Peyer's patch (tissue), 4 donors: ENCODE measurements at regions not wholly inside any gene's neighbourhood (a gene's known extent, or its start where the extent isn't known, plus 50 kb on each side); places are given as distances from the start of the nearest gene placed in this dataset.

Experiments
- POLR2A ChIP-seq, 2 donors: fragments of 450-650 bp; IDR thresholded peaks; one replicate each; pipeline ENCODE4 v1.5.1; 2017; ENCODE audit warnings: antibody characterized with exemption in 2 of 2, mild to moderate bottlenecking in 2 of 2, moderate library complexity in 2 of 2
- TF ChIP-seq, protein P1 (sequence below), 6 experiments: fragments of 450-650 bp in 4 of 6; fragments of 200-600 bp in 2 of 6; sonication (generic) in 1 of 6; IDR thresholded peaks; one replicate each; pipeline ENCODE4 v1.5.1; 2017 to 2019; ENCODE audit warnings: antibody characterized with exemption in 6 of 6, mild to moderate bottlenecking in 3 of 6, moderate library complexity in 1 of 6

GRCh38 chr10:4250587-4250887 lies 465.5 kb upstream of the KLF6 start:
- TF ChIP-seq, protein P1, sequence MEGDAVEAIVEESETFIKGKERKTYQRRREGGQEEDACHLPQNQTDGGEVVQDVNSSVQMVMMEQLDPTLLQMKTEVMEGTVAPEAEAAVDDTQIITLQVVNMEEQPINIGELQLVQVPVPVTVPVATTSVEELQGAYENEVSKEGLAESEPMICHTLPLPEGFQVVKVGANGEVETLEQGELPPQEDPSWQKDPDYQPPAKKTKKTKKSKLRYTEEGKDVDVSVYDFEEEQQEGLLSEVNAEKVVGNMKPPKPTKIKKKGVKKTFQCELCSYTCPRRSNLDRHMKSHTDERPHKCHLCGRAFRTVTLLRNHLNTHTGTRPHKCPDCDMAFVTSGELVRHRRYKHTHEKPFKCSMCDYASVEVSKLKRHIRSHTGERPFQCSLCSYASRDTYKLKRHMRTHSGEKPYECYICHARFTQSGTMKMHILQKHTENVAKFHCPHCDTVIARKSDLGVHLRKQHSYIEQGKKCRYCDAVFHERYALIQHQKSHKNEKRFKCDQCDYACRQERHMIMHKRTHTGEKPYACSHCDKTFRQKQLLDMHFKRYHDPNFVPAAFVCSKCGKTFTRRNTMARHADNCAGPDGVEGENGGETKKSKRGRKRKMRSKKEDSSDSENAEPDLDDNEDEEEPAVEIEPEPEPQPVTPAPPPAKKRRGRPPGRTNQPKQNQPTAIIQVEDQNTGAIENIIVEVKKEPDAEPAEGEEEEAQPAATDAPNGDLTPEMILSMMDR (IDR thresholded peaks at IDR 0.05), result no peak
- TF ChIP-seq POLR2A (IDR thresholded peaks at IDR 0.05), result no peak
